ENCODE measurements at regions not wholly inside any gene's neighbourhood (a gene's known extent, or its start where the extent isn't known, plus 50 kb on each side); places are given as distances from the start of the nearest gene placed in this dataset.
"Not testable (repeated sequence)": the region's sequence is repeated elsewhere in the genome, so short reads cannot be mapped to it uniquely, and the experiment has no call there.

GRCh38 chr22:12613199-12613598 is 2914.8 kb upstream of the OR11H1 start:
- Histone ChIP-seq H3K27me3 (no peaks in the 10 kb centered on the region), H3K36me3 (replicated peaks; ENCODE audit: insufficient read depth, low read depth) (no peaks in the 10 kb centered on the region), H3K27ac (no peak overlapping the region), H3K4me1 (ENCODE audit: insufficient read depth) (no peaks in the 10 kb centered on the region), H3K4me2 (no peak overlapping the region), H3K9me3 (ENCODE audit: low read depth) (peaks cover 16% of the 10 kb centered on the region), H2AFZ (no peak overlapping the region), H3K9me2 (replicated peaks; ENCODE audit: insufficient read depth) (no peaks in the 10 kb centered on the region), H3K79me2 (no peaks in the 10 kb centered on the region), H3K4me3 (no peak overlapping the region), H4K20me1 (ENCODE audit: insufficient read depth, poor library complexity, severe bottlenecking) (no peaks in the 10 kb centered on the region)
- TF ChIP-seq EZH2 (IDR thresholded peaks at IDR 0.05; ENCODE audit: borderline replicate concordance), result no peak
- TF ChIP-seq EZH2phosphoT487 (IDR thresholded peaks at IDR 0.05; ENCODE audit: low read depth, severe bottlenecking, unreplicated experiment), result no peak
- no peak for TF ChIP-seq CTCF (IDR thresholded peaks at IDR 0.05; ENCODE audit: poor library complexity)
- DNase-seq (ENCODE audit: low spot score), result no peak
- 44% methylated on average over 3 of the region's 3 CpGs for WGBS (ENCODE audit: low lambda C conversion rate, missing lambda C conversion rate)

GRCh38 chr22:12613907-12614306 is 2914.1 kb upstream of the OR11H1 start:
- not testable (repeated sequence) for H2AFZ ChIP-seq; H3K4me3 ChIP-seq; DNase-seq (ENCODE audit: low spot score); H3K79me2 ChIP-seq; H3K9me2 ChIP-seq (replicated peaks; ENCODE audit: insufficient read depth); H3K27me3 ChIP-seq; H4K20me1 ChIP-seq (ENCODE audit: insufficient read depth, poor library complexity, severe bottlenecking); H3K27ac ChIP-seq; H3K36me3 ChIP-seq (replicated peaks; ENCODE audit: insufficient read depth, low read depth); H3K4me2 ChIP-seq; H3K4me1 ChIP-seq (ENCODE audit: insufficient read depth)
- WGBS (ENCODE audit: low lambda C conversion rate, missing lambda C conversion rate), result 41% methylated on average over 4 of the region's 4 CpGs
- peaks cover 16% of the 10 kb centered on the region for H3K9me3 ChIP-seq (ENCODE audit: low read depth)

- WGBS (ENCODE audit: low lambda C conversion rate, missing lambda C conversion rate), result 52% methylated on average over 4 of the region's 4 CpGs
- H3K79me2 ChIP-seq; H3K4me2 ChIP-seq; H2AFZ ChIP-seq; H3K36me3 ChIP-seq (replicated peaks; ENCODE audit: insufficient read depth, low read depth); H4K20me1 ChIP-seq (ENCODE audit: insufficient read depth, poor library complexity, severe bottlenecking); DNase-seq (ENCODE audit: low spot score); H3K4me1 ChIP-seq (ENCODE audit: insufficient read depth); H3K9me3 ChIP-seq (ENCODE audit: low read depth); H3K4me3 ChIP-seq; H3K9me2 ChIP-seq (replicated peaks; ENCODE audit: insufficient read depth); H3K27ac ChIP-seq; H3K27me3 ChIP-seq: not testable (repeated sequence)
Observed at GRCh38 chr22:12626894-12627293, 2901.1 kb upstream of the OR11H1 start.

- H3K27me3 ChIP-seq; H4K20me1 ChIP-seq (ENCODE audit: insufficient read depth, poor library complexity, severe bottlenecking): not testable (repeated sequence)
- WGBS (ENCODE audit: low lambda C conversion rate, missing lambda C conversion rate), result 33% methylated on average over 2 of the region's 2 CpGs
Observed at GRCh38 chr22:12629815-12630214, 2898.2 kb upstream of the OR11H1 start.

GRCh38 chr22:12630965-12631364 is 2897.0 kb upstream of the OR11H1 start:
- H3K9me3 ChIP-seq (ENCODE audit: low read depth), result peaks cover 19% of the 10 kb centered on the region
- H3K27me3 ChIP-seq; H3K36me3 ChIP-seq (replicated peaks; ENCODE audit: insufficient read depth, low read depth); DNase-seq (ENCODE audit: low spot score); H3K4me2 ChIP-seq; H2AFZ ChIP-seq; H3K9me2 ChIP-seq (replicated peaks; ENCODE audit: insufficient read depth); H3K27ac ChIP-seq; H3K79me2 ChIP-seq; H3K4me1 ChIP-seq (ENCODE audit: insufficient read depth); H3K4me3 ChIP-seq; H4K20me1 ChIP-seq (ENCODE audit: insufficient read depth, poor library complexity, severe bottlenecking): not testable (repeated sequence)
- 30% methylated on average over 3 of the region's 3 CpGs for WGBS (ENCODE audit: low lambda C conversion rate, missing lambda C conversion rate)

More at GRCh38 chr22:12629815-12630214, 2898.2 kb upstream of the OR11H1 start:
- not testable (repeated sequence) for H3K27ac ChIP-seq; H3K79me2 ChIP-seq; H3K9me2 ChIP-seq (replicated peaks; ENCODE audit: insufficient read depth); H3K4me1 ChIP-seq (ENCODE audit: insufficient read depth); H3K4me3 ChIP-seq; H3K4me2 ChIP-seq; H3K36me3 ChIP-seq (replicated peaks; ENCODE audit: insufficient read depth, low read depth); DNase-seq (ENCODE audit: low spot score); H2AFZ ChIP-seq
- H3K9me3 ChIP-seq (ENCODE audit: low read depth), result peaks cover 16% of the 10 kb centered on the region

- not testable (repeated sequence) for H3K79me2 ChIP-seq; H3K4me1 ChIP-seq (ENCODE audit: insufficient read depth); H3K4me2 ChIP-seq; H3K4me3 ChIP-seq; H3K27me3 ChIP-seq; H4K20me1 ChIP-seq (ENCODE audit: insufficient read depth, poor library complexity, severe bottlenecking); H3K36me3 ChIP-seq (replicated peaks; ENCODE audit: insufficient read depth, low read depth); H3K9me2 ChIP-seq (replicated peaks; ENCODE audit: insufficient read depth); H2AFZ ChIP-seq; H3K27ac ChIP-seq; DNase-seq (ENCODE audit: low spot score)
- H3K9me3 ChIP-seq (ENCODE audit: low read depth), result peaks cover 18% of the 10 kb centered on the region
Observed at GRCh38 chr22:12637566-12638166, 2890.3 kb upstream of the OR11H1 start.

GRCh38 chr22:12638319-12638718 is 2889.7 kb upstream of the OR11H1 start:
- 67% methylated on average over 3 of the region's 3 CpGs for WGBS (ENCODE audit: low lambda C conversion rate, missing lambda C conversion rate)
- H3K36me3 ChIP-seq (replicated peaks; ENCODE audit: insufficient read depth, low read depth); H4K20me1 ChIP-seq (ENCODE audit: insufficient read depth, poor library complexity, severe bottlenecking); H3K4me3 ChIP-seq; H3K4me1 ChIP-seq (ENCODE audit: insufficient read depth); H2AFZ ChIP-seq; H3K9me2 ChIP-seq (replicated peaks; ENCODE audit: insufficient read depth); H3K27me3 ChIP-seq; H3K4me2 ChIP-seq; DNase-seq (ENCODE audit: low spot score); H3K79me2 ChIP-seq; H3K27ac ChIP-seq: not testable (repeated sequence)
- peaks cover 17% of the 10 kb centered on the region for H3K9me3 ChIP-seq (ENCODE audit: low read depth)
